GM10266 (cell line): ENCODE measurements at regions not wholly inside any gene's neighbourhood (a gene's known extent, or its start where the extent isn't known, plus 50 kb on each side); places are given as distances from the start of the nearest gene placed in this dataset.

Experiments
- DNase-seq: peaks from one replicate; pipeline ENCODE4 v3.0.0; 2012; ENCODE audit errors: extremely low spot score
- CTCF ChIP-seq: IDR thresholded peaks from 2 replicates; pipeline ENCODE4 v1.5.1; 2012; ENCODE audit warnings: mild to moderate bottlenecking, low read depth; ENCODE audit not compliant: control insufficient read depth, insufficient read depth; ENCODE audit errors: missing control alignments

- DNase-seq, result no peak
- TF ChIP-seq CTCF, result no peak
These were observed 140.6 kb downstream of the ETNK1 start for GRCh38 chr12:22765421-22766130.

GRCh38 chr12:22766911-22767420, 142.0 kb downstream of the ETNK1 start:
- DNase-seq, result no peak
- no peak for TF ChIP-seq CTCF

- DNase-seq, result no peak
- no peak for TF ChIP-seq CTCF
These were observed 156.4 kb downstream of the ETNK1 start for GRCh38 chr12:22781339-22781738.

- no peak for DNase-seq
- no peak for TF ChIP-seq CTCF
These were observed 162.6 kb downstream of the ETNK1 start for GRCh38 chr12:22787557-22787956.

- DNase-seq, result no peak
- TF ChIP-seq CTCF, result no peak
These were observed 163.9 kb downstream of the ETNK1 start for GRCh38 chr12:22788913-22789312.

GRCh38 chr12:22792138-22792537, 167.2 kb downstream of the ETNK1 start:
- no peak for DNase-seq

More at GRCh38 chr12:22792138-22792537, 167.2 kb downstream of the ETNK1 start:
- no peak for TF ChIP-seq CTCF
